Neural progenitor cell (in vitro differentiated cells): ENCODE measurements at regions not wholly inside any gene's neighbourhood (a gene's known extent, or its start where the extent isn't known, plus 50 kb on each side); places are given as distances from the start of the nearest gene placed in this dataset.

Source experiments
- EZH2 ChIP-seq: fragments of 200-600 bp; sonication (generic); IDR thresholded peaks from 2 replicates; pipeline ENCODE4 v1.6.1; 2017; ENCODE audit warnings: antibody characterized with exemption, mild to moderate bottlenecking, moderate library complexity
- TF ChIP-seq, protein P1 (sequence below): fragments of 200-600 bp; sonication (generic); IDR thresholded peaks from 2 replicates; pipeline ENCODE4 v1.5.1; 2017; ENCODE audit warnings: antibody characterized with exemption, mild to moderate bottlenecking

- TF ChIP-seq, protein P1, sequence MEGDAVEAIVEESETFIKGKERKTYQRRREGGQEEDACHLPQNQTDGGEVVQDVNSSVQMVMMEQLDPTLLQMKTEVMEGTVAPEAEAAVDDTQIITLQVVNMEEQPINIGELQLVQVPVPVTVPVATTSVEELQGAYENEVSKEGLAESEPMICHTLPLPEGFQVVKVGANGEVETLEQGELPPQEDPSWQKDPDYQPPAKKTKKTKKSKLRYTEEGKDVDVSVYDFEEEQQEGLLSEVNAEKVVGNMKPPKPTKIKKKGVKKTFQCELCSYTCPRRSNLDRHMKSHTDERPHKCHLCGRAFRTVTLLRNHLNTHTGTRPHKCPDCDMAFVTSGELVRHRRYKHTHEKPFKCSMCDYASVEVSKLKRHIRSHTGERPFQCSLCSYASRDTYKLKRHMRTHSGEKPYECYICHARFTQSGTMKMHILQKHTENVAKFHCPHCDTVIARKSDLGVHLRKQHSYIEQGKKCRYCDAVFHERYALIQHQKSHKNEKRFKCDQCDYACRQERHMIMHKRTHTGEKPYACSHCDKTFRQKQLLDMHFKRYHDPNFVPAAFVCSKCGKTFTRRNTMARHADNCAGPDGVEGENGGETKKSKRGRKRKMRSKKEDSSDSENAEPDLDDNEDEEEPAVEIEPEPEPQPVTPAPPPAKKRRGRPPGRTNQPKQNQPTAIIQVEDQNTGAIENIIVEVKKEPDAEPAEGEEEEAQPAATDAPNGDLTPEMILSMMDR: no peak
- no peak for TF ChIP-seq EZH2
These were observed 128.2 kb upstream of the SPACA1 start for GRCh38 chr6:87919416-87919815.
